CD4-positive, alpha-beta T cell treated with Interferon alpha-2 for 1 hour (primary cell): ENCODE measurements at regions not wholly inside any gene's neighbourhood (a gene's known extent, or its start where the extent isn't known, plus 50 kb on each side); places are given as distances from the start of the nearest gene placed in this dataset.

Source experiments
- DNase-seq, 2 donors: peaks; one replicate each; pipeline ENCODE4 v3.0.0-alpha.2; 2020 to 2022

DNA sequence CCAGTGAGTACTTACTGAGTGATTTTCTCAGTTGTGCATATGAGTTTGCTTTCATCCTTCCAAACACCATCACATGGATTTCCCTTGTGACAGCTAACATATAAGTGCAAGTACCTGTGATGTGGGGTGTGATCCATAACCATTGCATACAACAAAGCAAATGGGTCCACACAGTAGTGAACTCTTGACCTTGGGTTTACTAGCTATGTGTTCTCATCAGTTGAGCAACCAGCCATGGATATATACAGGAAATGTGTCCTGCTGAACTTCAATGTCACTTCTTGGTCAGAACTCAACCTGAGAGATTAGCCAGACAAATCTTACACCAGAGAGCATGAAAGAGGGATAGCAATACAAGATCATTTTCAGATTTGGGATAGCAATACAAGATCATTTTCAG lies 420.9 kb upstream of the KCNH7 start:
- no peak for DNase-seq

DNA sequence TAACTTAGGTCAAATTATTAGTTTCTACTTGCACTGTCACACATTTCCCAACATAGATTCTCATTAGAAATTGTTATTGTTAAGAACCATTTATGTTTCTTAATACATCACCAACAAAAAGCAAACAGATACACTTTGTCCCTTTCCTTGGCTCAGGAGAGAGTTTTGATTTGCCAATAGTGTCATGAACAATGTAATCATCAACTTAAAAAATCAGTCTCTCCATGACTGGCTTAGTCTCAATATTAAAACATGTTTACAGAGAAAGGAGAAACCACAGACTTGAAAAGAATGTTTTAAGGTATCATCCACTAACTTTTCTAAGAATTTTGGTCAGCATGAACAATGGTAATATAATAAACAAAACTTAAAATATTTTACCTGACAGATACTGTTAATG lies 416.5 kb upstream of the KCNH7 start:
- DNase-seq, result no peak

DNA sequence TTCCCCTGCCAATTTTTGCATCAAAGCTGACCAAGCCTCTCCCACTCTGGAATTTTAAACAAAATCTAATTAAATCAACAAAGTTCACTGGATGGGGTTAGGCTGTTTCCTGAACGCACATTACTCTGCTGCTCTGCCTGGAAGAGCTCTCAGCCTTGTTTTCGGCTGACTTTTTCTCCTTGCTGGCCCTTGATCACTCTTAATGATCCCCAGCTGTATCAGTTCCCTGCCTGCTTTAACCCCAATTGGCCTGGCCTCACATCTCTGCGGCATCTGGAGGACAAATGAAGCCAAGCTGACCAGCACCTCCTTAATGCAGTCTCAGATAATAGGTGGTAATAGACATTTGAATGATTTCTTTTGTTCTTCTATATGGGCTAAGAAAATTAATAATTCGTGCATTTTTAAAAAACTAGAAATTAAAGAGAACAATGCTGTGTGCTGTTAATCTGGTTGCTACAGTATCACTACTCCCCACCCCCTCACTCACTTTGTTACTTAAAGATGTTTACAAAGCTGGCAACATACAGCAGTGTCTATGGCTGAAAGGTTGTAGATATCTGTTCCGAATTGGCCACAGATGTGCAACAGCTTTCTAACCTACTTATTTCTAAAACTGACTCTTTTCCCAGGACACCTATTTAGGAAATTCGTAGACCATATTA lies 415.2 kb upstream of the KCNH7 start:
- DNase-seq, result no peak

DNA sequence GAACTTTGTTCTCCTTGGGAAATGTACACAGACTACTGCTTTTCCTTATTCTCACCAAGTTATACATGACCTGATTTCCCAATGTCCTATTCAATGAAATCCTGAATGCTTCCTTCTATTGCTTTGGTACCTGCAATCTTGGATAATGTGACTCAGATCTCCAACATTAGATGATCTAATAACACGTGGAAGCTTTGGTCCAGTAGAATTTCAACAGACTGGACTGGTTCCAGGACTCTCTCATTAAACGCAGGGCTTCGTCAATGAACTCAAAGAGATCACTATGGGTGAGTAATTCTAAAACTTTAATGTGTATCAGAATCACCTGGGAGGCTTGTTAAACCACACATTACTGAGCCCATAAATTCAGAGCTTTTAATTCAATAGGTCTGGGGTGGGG lies 413.6 kb upstream of the KCNH7 start:
- no peak for DNase-seq

DNA sequence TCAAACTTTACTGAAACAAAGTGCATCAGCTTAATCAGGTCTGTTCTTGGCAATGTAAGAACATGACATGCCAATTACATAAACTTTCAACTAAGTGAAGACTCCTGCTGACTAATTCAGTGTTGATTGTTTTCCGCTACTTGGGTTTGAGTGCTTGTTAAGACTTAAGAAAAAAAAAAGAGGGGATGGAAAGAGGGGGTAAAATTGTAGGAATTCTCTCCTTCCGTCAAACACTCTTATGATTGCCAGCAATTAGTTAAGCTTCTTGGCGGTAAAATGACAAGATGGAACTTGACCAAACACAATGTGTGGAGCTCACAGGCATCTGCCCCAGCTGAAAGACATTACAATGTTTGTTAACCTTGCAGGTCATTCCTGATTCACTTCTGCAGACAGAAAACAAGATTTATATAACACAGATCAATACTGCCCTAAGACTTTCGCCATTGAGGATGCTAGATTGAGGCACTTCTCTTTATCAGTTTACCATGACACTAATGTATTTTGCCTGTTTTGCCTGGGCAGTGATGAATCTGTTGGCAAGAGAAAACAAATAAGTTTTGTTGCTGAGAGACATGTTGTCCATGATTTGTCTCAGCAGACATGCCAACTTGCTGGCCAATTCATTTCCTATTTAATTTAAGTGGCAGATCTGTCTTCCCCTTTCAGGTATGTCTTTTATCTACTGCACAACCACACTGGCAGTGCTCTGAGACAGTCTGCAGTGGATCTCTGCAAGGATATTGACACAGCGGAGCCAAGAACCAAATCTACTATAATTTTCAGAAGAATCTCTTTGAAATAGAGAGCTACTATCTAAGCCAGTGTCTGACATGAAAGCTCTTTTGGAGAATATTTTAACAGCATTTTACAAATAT lies 410.0 kb upstream of the KCNH7 start:
- DNase-seq, result no peak

DNA sequence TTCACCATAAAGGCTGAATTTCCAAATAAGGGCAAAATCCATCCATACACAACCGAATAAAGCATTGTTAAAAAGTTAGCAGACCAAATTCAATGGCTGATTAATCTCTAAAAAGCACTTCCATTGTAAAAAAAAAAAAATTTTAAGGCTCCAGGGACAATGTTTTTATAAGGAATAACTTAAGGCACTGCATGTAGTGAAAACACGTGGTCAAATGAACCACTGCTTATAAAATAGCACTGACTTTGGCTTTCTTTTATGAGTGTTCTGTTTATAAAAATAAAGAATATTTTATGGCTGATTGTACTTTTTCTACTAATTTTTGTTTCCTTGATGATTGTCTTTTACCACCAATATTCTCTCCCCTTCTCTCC lies 409.3 kb upstream of the KCNH7 start:
- no peak for DNase-seq

DNA sequence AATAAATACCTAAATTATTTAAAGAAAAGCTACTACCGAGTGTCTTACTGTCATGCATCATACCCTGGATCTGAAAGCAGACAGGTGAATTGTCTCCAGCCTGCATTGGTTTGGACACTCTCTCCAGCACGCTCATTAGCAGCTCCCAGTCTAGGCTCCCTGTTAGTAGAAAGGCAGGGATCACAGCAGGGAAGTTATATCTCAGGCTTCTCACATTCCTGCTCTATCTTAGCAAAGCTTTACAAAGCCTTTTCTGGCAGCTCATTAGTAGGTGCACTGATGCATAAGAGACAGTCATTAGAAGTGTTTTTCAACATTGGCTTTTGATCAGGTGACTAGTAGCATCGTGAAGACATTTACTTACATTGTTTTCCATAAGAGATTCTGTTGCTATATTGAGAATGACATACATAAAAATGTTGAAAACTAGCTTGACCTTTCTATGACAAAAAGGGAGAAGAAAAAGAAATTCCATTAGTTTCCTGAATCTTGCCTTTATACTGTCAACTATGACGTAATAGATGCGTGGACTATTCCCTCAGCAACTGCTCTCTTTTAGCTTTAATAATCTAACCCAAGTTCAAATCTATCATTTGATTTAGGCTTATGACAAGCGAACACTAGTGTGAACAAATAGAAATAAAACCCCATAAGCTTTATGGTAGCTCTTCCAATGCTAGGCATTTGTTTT lies 408.7 kb upstream of the KCNH7 start:
- no peak for DNase-seq

DNA sequence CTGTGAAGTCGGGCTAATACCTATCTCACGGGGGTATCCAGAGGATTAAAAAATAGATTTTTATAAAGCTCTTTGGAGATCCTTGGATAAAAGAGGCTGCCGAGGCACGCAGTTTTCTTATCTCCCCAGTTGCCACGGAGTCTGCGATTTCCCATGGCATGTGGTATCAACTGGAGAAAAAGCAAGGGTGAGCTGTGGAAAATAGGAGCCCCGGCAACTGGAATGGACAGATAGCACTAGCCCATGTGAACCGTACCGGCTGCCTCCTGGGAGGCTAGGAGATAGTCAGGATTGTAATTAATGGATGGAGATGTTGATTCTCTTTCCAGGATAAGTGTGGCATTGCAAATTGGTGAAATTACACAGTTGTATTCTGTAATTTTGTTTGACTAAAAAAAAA lies 407.6 kb upstream of the KCNH7 start:
- no peak for DNase-seq

DNA sequence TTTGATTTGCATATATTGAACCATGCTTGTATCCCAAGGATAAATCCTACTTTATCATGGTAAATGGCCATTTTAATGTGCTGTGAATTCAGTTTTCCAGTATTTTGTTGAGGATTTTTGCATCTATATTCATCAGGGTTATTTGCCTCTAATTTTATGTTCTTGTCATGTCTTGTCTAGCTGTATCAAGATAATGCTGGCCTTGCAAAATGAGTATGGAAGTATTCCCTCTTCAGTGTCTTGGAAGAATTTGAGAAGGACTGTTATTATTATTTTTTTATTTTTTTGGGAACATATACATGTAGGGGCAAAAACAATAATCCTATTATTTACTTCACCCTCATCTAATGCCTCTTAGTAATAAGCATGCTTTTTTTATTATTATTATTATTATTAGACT lies 398.0 kb upstream of the KCNH7 start:
- DNase-seq, result no peak

DNA sequence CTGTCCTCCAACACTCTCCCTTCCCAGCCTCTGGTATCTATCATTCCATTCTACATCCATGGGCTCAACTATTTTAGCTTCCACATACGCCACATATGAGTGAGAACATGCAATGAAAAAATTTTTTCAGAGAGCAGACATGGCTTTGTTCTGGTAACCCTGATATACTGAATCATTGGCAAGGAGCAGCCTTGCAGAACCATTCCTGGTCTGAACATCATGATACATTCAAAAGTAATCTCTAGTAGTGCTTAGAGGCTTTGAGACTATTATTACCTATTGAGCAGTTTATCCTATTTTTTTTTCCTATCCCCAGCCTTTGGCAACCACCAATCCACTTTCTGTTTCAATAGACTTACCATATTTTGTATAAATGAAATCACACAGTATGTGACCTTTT lies 393.1 kb upstream of the KCNH7 start:
- no peak for DNase-seq

DNA sequence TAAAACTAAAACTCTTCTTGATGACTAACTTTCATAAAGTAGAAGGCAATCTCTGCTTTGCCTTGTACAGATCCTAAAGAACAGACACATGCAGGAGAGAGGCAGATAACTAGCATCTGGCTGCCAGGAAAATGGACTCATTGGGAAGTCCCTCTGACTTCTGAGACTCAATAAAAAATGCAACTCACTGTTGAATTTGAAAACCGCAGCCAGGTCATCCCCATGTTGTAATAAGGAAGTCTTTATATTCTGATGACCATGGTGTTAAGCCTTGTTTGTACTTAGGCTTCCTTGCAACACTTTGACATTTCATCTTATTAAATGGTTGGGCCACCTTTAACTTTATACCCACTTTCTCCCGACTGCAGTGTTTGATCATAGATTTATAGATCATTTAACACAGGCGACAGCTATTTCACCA lies 375.1 kb upstream of the KCNH7 start:
- DNase-seq, result no peak

DNA sequence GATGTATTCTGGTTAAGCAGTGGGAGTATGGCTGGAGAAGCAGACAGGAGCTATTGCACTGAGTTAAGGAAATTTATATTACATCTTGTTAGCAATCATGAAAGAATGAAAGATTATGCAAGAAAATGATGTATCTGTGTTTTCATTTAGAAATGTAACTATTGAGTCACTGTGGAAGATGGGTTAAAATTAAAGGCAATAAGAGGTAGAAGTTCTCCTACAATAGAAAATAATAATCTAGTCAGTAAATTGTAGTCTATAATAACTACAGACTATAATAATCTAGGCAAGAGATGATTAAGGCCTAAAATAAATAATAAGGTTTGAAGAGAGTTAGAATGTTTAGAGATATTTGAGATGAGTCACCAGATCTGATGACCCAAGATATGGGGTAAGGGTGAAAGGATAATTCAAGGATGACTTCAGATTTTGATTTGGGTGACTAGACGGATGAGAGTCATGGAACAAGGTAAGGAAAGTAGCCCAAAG lies 371.9 kb upstream of the KCNH7 start:
- DNase-seq, result no peak

DNA sequence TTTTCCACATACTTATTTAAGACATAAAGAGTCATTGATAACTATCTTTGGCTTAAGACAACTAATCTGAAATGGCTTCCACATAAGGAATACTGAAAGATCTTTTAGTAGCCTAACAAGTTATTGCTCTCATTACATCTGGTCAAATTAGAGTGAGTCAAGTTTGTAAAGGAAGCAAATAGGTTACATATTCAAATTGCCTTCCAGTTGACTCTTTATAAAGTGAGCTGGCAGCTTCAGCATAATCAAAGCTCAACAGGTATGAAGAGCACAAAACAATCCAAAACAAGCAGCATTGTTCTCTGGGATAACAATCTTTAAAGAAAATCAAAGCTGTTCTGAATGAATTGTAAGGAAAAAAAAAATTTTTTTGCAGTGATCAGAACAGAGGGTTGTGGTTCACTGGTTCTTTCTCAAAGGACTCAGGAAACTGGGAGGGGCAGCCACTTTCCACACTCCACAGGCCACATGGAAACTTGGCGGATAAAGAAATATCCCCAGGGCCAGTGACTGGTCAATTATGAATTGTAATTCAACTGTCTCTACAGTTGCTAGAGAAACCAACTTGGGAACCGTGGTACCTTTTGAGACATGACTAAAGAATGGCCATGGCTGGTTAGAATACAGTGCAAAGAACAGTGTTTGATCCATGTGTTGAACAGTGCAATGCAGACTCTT lies 369.3 kb upstream of the KCNH7 start:
- DNase-seq, result no peak

DNA sequence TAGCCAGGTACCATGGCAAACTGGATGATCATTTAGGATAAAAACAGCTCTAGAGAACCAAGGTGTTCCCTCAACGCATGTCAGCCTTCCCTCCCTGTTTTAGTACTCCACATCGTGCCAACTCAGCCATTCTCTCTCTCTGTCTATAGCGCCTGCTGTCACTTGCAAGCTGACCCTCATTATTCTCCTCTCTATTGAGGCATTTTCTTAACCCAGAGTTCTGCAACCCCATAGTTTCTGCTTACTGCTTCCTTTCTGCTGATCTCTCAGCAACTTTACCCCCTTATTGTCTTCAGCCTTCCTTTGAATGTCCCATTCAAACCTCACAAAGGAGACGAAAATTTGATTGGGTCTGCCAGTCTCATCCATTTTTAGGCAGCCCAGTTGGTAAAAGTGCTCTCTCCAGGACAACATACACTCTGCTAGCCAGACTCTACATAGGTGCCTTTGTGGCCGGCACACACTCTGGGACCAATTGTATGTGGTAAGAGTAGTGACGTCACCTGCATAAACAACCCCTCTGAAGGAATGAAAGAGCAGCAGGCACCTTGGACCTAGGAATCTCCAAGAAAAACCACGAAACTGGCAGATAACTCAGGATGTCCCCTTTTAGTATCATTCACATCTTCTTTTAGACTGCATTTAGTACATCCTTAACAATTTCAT lies 367.2 kb upstream of the KCNH7 start:
- no peak for DNase-seq

DNA sequence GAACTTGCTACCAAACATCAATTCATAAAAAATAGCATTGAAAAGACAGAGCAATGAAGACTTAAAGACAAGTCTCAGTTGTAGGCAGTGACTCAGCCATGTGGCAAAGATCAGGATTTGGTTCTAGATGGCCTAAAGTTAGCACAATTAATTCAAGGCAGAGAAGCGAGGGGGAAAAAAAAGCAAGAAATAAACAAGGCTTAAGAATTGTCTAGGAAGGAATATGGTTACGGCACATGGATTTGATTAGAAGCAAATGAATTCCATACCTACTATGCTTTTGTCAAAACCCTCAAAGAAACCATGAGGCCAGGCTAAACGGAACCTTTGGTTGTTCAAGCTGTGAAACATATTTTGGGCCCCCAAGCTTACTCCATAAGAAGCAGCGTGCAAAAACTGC lies 362.2 kb upstream of the KCNH7 start:
- DNase-seq, result no peak

DNA sequence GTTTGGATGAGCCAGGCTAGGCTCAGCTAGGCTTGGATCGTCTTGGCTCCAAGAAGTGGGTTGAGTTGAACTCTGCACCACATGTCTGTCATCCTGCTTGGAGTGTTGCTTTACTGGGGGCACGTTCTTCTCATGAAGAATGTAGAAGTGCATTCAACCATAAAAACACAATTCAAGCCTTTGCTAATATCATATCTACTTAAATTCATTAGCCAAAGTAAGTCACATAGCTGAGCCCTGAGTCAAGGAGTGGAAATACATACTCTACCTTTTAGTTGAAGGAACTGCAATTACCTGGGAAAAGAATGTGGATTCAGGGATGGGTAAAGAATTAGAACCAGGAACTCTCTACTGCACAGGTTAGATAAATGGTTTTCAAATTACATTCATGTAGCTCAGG lies 360.4 kb upstream of the KCNH7 start:
- DNase-seq, result no peak

DNA sequence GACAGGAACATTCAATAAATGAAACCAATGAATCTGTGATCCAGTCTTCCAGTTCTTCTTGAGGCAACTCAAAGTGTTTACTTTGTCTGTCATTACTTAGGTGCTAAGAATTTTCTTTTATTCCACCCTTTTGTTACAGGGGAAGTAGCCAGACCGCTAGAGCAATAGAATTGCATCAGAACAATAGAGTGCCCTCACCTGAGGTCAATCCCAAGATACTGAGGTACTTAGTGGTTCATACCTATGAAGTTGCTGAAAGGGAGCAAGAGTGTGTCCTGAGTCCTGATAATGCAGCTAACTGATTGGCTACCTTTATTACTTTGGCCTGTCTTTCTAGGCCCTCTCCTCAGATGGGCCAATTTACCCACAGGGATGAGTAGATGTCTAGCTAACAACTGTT lies 359.4 kb upstream of the KCNH7 start:
- no peak for DNase-seq

DNA sequence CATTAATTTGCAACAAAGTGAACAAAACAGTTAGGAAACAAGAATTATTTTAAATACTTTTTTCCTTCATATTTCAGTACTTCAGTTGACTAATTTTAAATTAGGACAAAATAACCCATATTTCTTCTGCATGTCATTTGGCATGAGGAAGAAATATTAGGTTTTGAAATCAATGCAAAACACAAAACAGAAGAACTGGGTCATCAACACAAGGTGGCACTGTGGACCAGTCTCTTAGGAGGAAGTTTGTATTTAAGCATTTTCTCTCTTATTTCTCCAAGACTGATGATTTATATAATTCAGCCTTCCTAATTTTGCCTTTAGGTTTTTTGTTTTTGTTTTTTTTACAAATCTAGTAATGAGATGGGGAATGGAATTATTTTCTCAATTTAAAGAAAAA lies 352.8 kb upstream of the KCNH7 start:
- no peak for DNase-seq

DNA sequence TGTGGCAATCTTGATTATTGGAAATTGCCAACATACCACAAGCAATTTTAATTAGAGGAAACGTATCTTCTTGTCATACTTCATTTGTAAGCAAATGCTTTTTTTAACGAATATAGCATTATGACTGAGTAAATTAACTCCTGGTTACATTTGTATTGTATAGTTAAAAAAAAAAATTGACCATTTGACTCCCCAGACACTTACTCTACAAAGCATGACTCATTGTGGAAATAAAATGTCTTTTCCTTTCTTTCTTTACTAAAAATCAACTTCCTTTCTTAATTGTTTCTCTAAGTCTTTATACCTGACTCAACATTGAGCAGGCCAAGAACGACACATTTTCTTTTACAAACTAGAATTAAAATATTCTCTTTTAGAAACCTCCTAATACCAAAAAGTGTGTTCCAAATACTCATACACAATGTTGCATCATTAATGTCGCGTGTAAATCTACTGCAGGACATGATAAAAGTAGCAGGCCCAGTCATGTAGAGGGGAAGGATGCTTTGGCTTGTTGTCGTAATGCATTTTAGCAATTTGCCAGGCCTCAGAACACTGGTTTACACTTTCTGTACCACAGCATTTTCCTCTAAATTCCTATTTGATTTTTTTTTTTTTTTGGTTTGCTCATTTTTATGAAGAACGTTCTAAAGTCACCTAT lies 349.6 kb upstream of the KCNH7 start:
- DNase-seq, result no peak

DNA sequence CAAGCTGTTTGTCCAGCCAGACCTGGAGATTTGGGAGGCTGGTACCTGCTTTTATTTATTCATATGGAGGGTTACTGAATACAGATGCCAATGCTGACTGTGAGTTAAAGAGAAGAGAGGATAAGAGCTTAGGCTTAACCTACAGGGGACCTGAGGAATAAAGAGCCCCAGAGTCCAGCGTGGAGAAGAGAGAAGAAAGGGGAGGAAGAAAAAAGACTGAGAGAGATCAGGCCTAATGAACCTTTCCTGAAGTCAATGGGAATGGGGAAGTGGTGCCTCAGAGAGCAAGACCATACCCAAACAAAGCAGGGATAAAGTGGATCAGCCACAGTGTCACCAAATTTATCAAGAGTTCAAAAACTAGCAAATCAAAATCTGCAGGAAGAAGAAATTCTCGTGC lies 348.6 kb upstream of the KCNH7 start:
- DNase-seq, result no peak

DNA sequence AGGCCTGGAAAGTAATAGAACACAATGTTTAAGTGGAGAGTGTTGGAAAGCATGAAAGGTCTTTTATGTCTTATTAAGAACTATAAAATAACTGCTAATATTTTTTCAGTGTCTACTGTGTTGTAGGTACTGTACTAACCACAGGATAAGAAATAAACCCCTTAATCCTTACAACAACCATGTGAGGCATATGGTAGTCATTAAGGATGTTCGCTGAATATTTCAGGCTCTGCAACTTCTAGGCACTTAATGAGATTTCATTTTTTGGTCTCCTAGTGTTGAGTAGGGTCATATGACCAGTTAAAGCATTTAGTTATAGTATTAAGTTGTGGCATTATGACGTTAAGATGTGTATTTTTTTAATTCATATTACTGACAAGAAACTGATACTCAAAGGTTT lies 346.6 kb upstream of the KCNH7 start:
- no peak for DNase-seq

DNA sequence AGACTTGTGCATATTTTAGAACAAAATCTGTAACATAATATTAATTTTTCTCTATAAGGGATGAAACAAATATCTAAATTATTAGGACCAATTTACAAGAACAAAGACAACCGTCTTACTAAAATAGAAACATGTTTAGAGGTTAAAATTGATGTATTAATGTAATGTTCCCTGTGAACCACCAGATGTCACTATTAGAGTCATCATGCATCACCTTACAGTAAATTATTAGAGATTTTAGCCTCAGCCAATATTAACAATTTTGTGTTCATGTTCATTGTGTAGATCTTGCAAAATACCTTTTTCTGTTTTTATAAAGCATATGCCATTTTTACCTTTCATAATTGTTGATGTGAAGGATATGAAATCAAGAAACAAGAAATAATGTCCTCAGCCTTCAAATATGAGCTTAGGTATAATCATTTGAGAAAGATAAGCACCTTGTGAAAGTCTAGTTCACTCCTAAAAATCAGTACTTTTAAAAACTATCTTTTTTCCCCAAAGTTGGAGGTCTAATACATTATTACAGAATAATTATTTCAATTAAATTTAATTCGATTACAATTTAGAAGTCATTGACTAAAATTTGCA lies 344.3 kb upstream of the KCNH7 start:
- DNase-seq, result no peak
